ENCODE measurements at regions not wholly inside any gene's neighbourhood (a gene's known extent, or its start where the extent isn't known, plus 50 kb on each side); places are given as distances from the start of the nearest gene placed in this dataset.

DNA sequence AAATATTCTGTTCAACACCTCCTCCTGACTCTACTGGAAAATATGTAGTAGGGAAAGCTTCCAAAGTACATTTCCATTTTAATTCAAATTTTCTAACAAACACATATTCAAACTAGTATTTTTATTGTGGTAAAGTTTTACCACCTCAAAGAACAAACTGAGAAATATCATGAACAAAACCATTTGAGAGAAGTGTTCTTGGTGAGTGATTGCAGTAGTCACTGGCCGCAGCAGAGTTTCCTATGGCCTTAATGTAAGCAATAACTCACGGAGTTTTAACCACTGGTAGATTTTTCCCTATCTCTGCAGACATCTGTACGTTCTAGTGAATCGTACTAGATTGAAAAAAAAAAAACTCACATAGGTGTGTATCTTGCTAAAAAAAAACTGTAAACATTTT is 487.0 kb upstream of the FZD8 start:
- intact Hi-C loops (cut with micrococcal nuclease): no loop called here
- peaks cover 2% of the 10 kb centered on the region in 2 donors for H3K9me3 ChIP-seq (replicated peaks in 1 of 2; ENCODE audit: control insufficient read depth in 1 of 2, insufficient read depth in 1 of 2, low read length in 2 of 2)
- Mint-ChIP-seq H3K4me3 (no peak overlapping the region), H3K27me3 (ENCODE audit: low read depth in 3 of 3) (no peaks in the 10 kb centered on the region), H3K4me1 (no peaks in the 10 kb centered on the region), H3K27ac (no peak overlapping the region), H3K36me3 (no peaks in the 10 kb centered on the region), H3K9me3 (peaks cover 0 to 6% (median 2%) of the 10 kb centered on the region in 7 donors)
- no peak for TF ChIP-seq CTCF (IDR thresholded peaks at IDR 0.05)
- no peaks in the 10 kb centered on the region for H3K27me3 ChIP-seq (ENCODE audit: control insufficient read depth in 2 of 2, insufficient read depth in 2 of 2, low read length in 2 of 2)
- no peak overlapping the region for H3K4me3 ChIP-seq (replicated peaks in 1 of 3; ENCODE audit: low read depth in 2 of 3, low read length in 3 of 3)
- H2AFZ ChIP-seq (ENCODE audit: insufficient read depth, low read depth, low read length, poor library complexity, severe bottlenecking): no peak overlapping the region
- no peaks in the 10 kb centered on the region for H3K4me1 ChIP-seq (ENCODE audit: control insufficient read depth in 1 of 2, insufficient read depth in 2 of 2, low read length in 2 of 2)
- no peaks in the 10 kb centered on the region for H4K20me1 ChIP-seq (ENCODE audit: insufficient read depth, low read length)
- H3K4me2 ChIP-seq (replicated peaks; ENCODE audit: extremely low read depth, low read length, poor library complexity, severe bottlenecking): no peak overlapping the region
- no peak for DNase-seq
- no peak overlapping the region for H3K9ac ChIP-seq (ENCODE audit: insufficient read depth, low read length, poor library complexity, severe bottlenecking)
- H3K27ac ChIP-seq (ENCODE audit: low read depth in 1 of 2, low read length in 2 of 2): no peak overlapping the region
- H3K79me2 ChIP-seq (ENCODE audit: insufficient read depth, low read length): no peaks in the 10 kb centered on the region
- H3K36me3 ChIP-seq (replicated peaks in 1 of 2; ENCODE audit: control insufficient read depth in 1 of 2, insufficient read depth in 2 of 2, low read length in 2 of 2): no peaks in the 10 kb centered on the region
- WGBS (ENCODE audit: insufficient coverage): 100% methylated on average over 2 of the region's 4 CpGs

DNA sequence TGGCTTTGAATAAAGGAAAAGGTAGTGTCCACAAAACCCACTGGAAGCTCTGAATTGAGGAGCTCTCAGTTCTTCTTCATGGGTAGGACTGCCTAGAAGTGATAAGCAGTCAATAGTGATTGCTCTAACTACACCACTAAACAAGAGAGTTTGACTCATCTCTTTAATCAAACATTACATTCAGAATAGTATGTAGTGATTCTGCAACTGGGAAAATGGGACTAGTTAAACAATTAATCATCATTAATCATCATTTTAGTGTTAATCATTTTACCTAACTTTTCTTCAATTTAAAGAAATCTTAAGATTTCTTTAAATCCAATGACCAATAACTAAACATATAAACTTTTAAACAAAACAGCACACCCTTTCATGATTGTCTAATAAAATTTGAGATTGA is 484.0 kb upstream of the FZD8 start:
- Histone ChIP-seq H2AFZ (ENCODE audit: insufficient read depth, low read depth, low read length, poor library complexity, severe bottlenecking) (no peak overlapping the region), H3K4me3 (replicated peaks in 1 of 3; ENCODE audit: low read depth in 2 of 3, low read length in 3 of 3) (no peak overlapping the region), H3K9me3 (replicated peaks in 1 of 2; ENCODE audit: control insufficient read depth in 1 of 2, insufficient read depth in 1 of 2, low read length in 2 of 2) (peaks cover 0 to 2% of the 10 kb centered on the region in 2 donors), H3K27ac (ENCODE audit: low read depth in 1 of 2, low read length in 2 of 2) (no peak overlapping the region), H3K36me3 (replicated peaks in 1 of 2; ENCODE audit: control insufficient read depth in 1 of 2, insufficient read depth in 2 of 2, low read length in 2 of 2) (no peaks in the 10 kb centered on the region), H3K4me1 (ENCODE audit: control insufficient read depth in 1 of 2, insufficient read depth in 2 of 2, low read length in 2 of 2) (no peaks in the 10 kb centered on the region), H3K79me2 (ENCODE audit: insufficient read depth, low read length) (no peaks in the 10 kb centered on the region), H3K9ac (ENCODE audit: insufficient read depth, low read length, poor library complexity, severe bottlenecking) (no peak overlapping the region), H3K4me2 (replicated peaks; ENCODE audit: extremely low read depth, low read length, poor library complexity, severe bottlenecking) (no peak overlapping the region), H3K27me3 (ENCODE audit: control insufficient read depth in 2 of 2, insufficient read depth in 2 of 2, low read length in 2 of 2) (no peaks in the 10 kb centered on the region), H4K20me1 (ENCODE audit: insufficient read depth, low read length) (no peaks in the 10 kb centered on the region)
- no peak for DNase-seq
- Mint-ChIP-seq H3K4me3 (no peak overlapping the region), H3K27me3 (ENCODE audit: low read depth in 3 of 3) (peaks cover 0 to 2% (median 0%) of the 10 kb centered on the region in 3 donors), H3K27ac (no peak overlapping the region), H3K36me3 (no peaks in the 10 kb centered on the region), H3K4me1 (no peaks in the 10 kb centered on the region), H3K9me3 (peaks cover 1 to 12% (median 3%) of the 10 kb centered on the region in 7 donors)
- no peak for TF ChIP-seq CTCF (IDR thresholded peaks at IDR 0.05)
- intact Hi-C loops (cut with micrococcal nuclease): no loop called here
